SK-N-SH treated with all-trans-retinoic acid at 6 μM for 48 hours (cell line): ENCODE measurements at regions not wholly inside any gene's neighbourhood (a gene's known extent, or its start where the extent isn't known, plus 50 kb on each side); places are given as distances from the start of the nearest gene placed in this dataset.

ENCODE experiments used
- ARNTL ChIP-seq: fragments of 450-650 bp; formaldehyde crosslinking; IDR thresholded peaks from 2 replicates; pipeline ENCODE4 v1.5.0; 2020; ENCODE audit warnings: low read depth, mild to moderate bottlenecking, moderate library complexity, borderline replicate concordance
- CREB5 ChIP-seq: fragments of 250-450 bp; sonication (Bioruptor Pico); IDR thresholded peaks from 2 replicates; pipeline ENCODE4 v1.5.1; 2020; ENCODE audit warnings: low read depth, mild to moderate bottlenecking, moderate library complexity
- CSDC2 ChIP-seq: fragments of 250-450 bp; sonication (Bioruptor Pico); IDR thresholded peaks from 2 replicates; pipeline ENCODE4 v1.5.0; 2020; ENCODE audit warnings: mild to moderate bottlenecking, moderate library complexity
- ESRRG ChIP-seq: fragments of 250-450 bp; sonication (Bioruptor Pico); IDR thresholded peaks from 2 replicates; pipeline ENCODE4 v1.6.1; 2021; ENCODE audit warnings: mild to moderate bottlenecking
- PATZ1 ChIP-seq: fragments of 250-450 bp; sonication (Bioruptor Pico); IDR thresholded peaks from 2 replicates; pipeline ENCODE4 v1.8.0; 2020; ENCODE audit warnings: mild to moderate bottlenecking, moderate library complexity, borderline replicate concordance
- POU6F1 ChIP-seq: fragments of 250-450 bp; sonication (Bioruptor Pico); IDR thresholded peaks from 2 replicates; pipeline ENCODE4 v1.8.0; 2021; ENCODE audit warnings: low read depth, mild to moderate bottlenecking, moderate library complexity, borderline replicate concordance
- RARB ChIP-seq: fragments of 250-450 bp; sonication (Bioruptor Pico); IDR thresholded peaks from 2 replicates; pipeline ENCODE4 v1.8.0; 2021; ENCODE audit warnings: mild to moderate bottlenecking, moderate library complexity
- TCF4 ChIP-seq: fragments of 250-450 bp; sonication (Bioruptor Pico); IDR thresholded peaks from 2 replicates; pipeline ENCODE4 v1.8.0; 2021; ENCODE audit warnings: mild to moderate bottlenecking, moderate library complexity, borderline replicate concordance
- TSHZ2 ChIP-seq: fragments of 250-450 bp; sonication (Bioruptor Pico); IDR thresholded peaks from 2 replicates; pipeline ENCODE4 v1.5.0; 2020; ENCODE audit warnings: mild to moderate bottlenecking, moderate library complexity
- ZFP3 ChIP-seq: fragments of 250-450 bp; sonication (Bioruptor Pico); IDR thresholded peaks from 2 replicates; pipeline ENCODE4 v1.5.0; 2020; ENCODE audit warnings: mild to moderate bottlenecking, moderate library complexity
- ZFP30 ChIP-seq: fragments of 450-650 bp; formaldehyde crosslinking; IDR thresholded peaks from 2 replicates; pipeline ENCODE4 v1.5.0; 2022; ENCODE audit warnings: mild to moderate bottlenecking, moderate library complexity
- ZNF565 ChIP-seq: fragments of 450-650 bp; formaldehyde crosslinking; conservative IDR thresholded peaks from 2 replicates; pipeline ENCODE4 v1.5.0; 2020; ENCODE audit warnings: low read depth, mild to moderate bottlenecking, moderate library complexity

- no peak for TF ChIP-seq CREB5 (CRISPR knock-in tag)
- no peak for TF ChIP-seq TSHZ2 (CRISPR knock-in tag)
- TF ChIP-seq ESRRG (CRISPR knock-in tag) = no peak
- no peak for TF ChIP-seq PATZ1 (CRISPR knock-in tag)
- no peak for TF ChIP-seq ARNTL (CRISPR knock-in tag)
- no peak for TF ChIP-seq RARB
- no peak for TF ChIP-seq POU6F1 (CRISPR knock-in tag)
- TF ChIP-seq ZFP3 (CRISPR knock-in tag) = no peak
- TF ChIP-seq ZNF565 (CRISPR knock-in tag) = no peak
- no peak for TF ChIP-seq ZFP30 (CRISPR knock-in tag)
- no peak for TF ChIP-seq TCF4 (CRISPR knock-in tag)
- no peak for TF ChIP-seq CSDC2 (CRISPR knock-in tag)
Observed at GRCh38 chr2:221102896-221103688, 469.0 kb downstream of the EPHA4 start.
